ENCODE measurements at regions not wholly inside any gene's neighbourhood (a gene's known extent, or its start where the extent isn't known, plus 50 kb on each side); places are given as distances from the start of the nearest gene placed in this dataset.

DNA sequence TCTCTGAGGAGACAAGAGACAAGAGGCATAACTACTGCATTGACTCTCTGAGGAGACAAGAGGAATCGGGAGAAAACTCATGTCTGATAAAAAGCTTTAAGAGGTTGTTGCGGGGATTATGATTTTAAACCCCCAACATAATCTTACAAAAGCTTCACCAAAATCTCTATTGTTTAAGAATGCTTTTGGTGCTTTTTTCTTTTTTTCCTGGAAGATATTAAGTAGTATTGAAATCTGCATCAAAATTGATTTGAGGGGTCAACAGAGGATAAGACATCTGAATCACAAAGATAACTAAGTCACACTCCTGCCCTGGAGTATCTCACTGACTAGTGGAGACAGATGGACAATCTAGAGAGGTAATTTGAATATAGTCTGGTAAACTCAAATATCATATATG lies 115.6 kb upstream of the MROH9 start:
- H3K27me3 ChIP-seq, result no peaks in the 10 kb centered on the region
- no peaks in the 10 kb centered on the region for H3K4me1 ChIP-seq
- no peak overlapping the region for H3K4me3 ChIP-seq
- no peak for DNase-seq
- no peaks in the 10 kb centered on the region for H3K9me3 ChIP-seq
- TF ChIP-seq, protein P1, sequence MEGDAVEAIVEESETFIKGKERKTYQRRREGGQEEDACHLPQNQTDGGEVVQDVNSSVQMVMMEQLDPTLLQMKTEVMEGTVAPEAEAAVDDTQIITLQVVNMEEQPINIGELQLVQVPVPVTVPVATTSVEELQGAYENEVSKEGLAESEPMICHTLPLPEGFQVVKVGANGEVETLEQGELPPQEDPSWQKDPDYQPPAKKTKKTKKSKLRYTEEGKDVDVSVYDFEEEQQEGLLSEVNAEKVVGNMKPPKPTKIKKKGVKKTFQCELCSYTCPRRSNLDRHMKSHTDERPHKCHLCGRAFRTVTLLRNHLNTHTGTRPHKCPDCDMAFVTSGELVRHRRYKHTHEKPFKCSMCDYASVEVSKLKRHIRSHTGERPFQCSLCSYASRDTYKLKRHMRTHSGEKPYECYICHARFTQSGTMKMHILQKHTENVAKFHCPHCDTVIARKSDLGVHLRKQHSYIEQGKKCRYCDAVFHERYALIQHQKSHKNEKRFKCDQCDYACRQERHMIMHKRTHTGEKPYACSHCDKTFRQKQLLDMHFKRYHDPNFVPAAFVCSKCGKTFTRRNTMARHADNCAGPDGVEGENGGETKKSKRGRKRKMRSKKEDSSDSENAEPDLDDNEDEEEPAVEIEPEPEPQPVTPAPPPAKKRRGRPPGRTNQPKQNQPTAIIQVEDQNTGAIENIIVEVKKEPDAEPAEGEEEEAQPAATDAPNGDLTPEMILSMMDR (IDR thresholded peaks at IDR 0.05), result no peak
- H3K27ac ChIP-seq, result no peak overlapping the region
- H3K36me3 ChIP-seq, result no peaks in the 10 kb centered on the region

DNA sequence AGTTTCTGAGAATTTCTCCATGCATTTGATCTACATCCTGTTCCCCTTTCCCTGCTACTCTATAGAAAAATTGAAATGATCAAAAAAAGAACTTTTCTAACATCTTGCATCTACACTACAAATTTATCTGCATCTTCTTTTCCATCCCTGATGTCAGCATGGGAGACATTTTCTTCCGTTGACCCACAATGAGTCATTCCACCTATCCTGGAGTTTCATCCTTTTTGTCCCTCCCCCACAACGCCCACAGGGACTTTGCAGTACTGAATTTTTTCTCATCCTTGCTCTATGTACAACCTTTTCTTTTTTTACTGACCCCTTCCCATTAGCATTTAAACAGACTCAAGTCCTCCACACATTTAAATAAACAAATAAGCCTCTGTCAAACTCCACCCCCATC lies 112.2 kb upstream of the MROH9 start:
- no peaks in the 10 kb centered on the region for H3K9me3 ChIP-seq
- TF ChIP-seq, protein P1 (IDR thresholded peaks at IDR 0.05), result no peak
- TF ChIP-seq POLR2A (IDR thresholded peaks at IDR 0.05), result no peak
- H3K27me3 ChIP-seq, result no peaks in the 10 kb centered on the region
- no peak overlapping the region for H3K27ac ChIP-seq
- no peak overlapping the region for H3K4me3 ChIP-seq
- H3K4me1 ChIP-seq, result no peaks in the 10 kb centered on the region
- DNase-seq, result no peak
- no peaks in the 10 kb centered on the region for H3K36me3 ChIP-seq

DNA sequence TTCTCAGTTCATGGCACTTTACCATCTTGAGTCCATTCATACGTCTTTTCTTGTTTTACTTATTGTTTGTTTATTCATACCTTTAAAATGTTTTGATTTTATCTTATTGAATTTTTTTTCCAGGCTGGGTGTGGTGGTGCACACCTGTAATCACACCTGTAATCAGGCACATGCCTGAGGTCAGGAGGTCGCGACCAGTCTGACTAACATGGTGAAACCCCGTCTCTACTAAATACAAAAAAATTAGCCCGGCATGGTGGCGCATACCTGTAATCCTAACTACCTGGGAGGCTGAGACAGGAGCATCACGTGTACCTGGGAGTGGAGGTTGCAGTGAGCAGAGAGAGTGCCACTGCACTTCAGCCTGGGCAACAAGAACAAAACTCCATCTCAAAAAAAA lies 104.1 kb upstream of the MROH9 start:
- H3K27me3 ChIP-seq, result no peaks in the 10 kb centered on the region
- H3K27ac ChIP-seq, result no peak overlapping the region
- no peak for DNase-seq
- no peaks in the 10 kb centered on the region for H3K9me3 ChIP-seq
- no peak for TF ChIP-seq POLR2A (IDR thresholded peaks at IDR 0.05)
- TF ChIP-seq, protein P1 (IDR thresholded peaks at IDR 0.05), result no peak
- no peaks in the 10 kb centered on the region for H3K36me3 ChIP-seq
- no peak overlapping the region for H3K4me3 ChIP-seq
- H3K4me1 ChIP-seq, result no peaks in the 10 kb centered on the region

DNA sequence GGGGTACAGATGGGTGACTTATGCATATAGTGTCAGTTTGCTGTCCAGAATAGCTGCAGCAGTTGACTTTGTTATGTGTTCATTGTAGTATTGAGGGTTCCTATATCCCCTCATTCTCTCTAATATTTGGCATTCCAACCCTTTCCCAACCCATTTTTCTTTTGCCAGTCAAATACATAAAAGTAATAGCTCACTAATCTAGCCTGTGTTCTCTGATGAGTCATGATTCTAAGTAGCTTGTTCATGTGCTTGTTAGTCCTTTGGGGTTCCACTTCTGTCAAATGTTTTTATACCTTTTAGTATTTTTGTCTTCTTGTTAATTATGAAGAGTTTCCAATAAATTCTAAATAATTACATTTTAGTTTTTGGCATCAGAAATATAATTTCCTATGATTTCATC lies 99.2 kb upstream of the MROH9 start:
- no peaks in the 10 kb centered on the region for H3K4me1 ChIP-seq
- no peaks in the 10 kb centered on the region for H3K27me3 ChIP-seq
- no peaks in the 10 kb centered on the region for H3K9me3 ChIP-seq
- H3K4me3 ChIP-seq, result no peak overlapping the region
- TF ChIP-seq, protein P1 (IDR thresholded peaks at IDR 0.05), result no peak
- TF ChIP-seq POLR2A (IDR thresholded peaks at IDR 0.05), result no peak
- DNase-seq, result no peak
- H3K36me3 ChIP-seq, result no peaks in the 10 kb centered on the region
- H3K27ac ChIP-seq, result no peak overlapping the region

DNA sequence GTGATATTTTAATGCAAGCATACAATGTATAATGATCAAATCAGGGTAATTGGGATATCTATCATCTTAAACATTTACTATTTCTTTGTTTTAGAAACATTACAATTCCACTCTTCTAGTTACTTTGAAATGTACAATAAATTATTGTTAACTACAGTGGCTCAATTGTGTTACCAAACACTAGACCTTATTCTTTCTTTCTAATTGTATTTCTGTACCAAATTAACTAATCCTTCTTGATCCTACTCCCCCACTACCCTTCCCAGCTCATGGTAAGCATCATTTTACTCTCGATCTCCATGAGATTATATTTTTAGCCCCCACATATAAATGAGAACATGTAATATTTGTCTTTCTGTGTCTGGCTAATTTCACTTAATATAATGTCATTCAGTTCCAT lies 95.0 kb upstream of the MROH9 start:
- TF ChIP-seq POLR2A (IDR thresholded peaks at IDR 0.05), result no peak
- TF ChIP-seq, protein P1 (IDR thresholded peaks at IDR 0.05), result no peak
- no peaks in the 10 kb centered on the region for H3K4me1 ChIP-seq
- no peaks in the 10 kb centered on the region for H3K9me3 ChIP-seq
- H3K4me3 ChIP-seq, result no peak overlapping the region
- no peak overlapping the region for H3K27ac ChIP-seq
- DNase-seq, result no peak
- no peaks in the 10 kb centered on the region for H3K27me3 ChIP-seq
- no peaks in the 10 kb centered on the region for H3K36me3 ChIP-seq

DNA sequence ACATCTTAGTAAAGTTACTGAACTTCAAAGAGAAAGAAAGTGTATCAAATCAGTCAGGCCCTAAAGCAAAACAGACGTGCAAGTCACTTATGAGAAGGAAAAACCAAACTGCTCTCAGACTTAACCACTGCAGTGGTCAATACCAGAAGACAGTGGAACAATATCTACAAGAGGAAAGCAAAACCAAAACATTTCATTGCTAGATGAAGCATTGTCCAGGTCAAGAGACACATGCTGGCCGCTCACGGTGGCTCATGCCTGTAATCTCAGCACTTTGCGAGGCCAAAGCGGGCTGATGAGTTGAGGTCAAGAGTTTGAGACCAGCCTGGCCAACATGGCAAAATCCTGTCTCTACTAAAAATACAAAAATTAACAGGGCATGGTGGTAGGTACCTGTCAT lies 82.0 kb upstream of the MROH9 start:
- DNase-seq, result no peak

More for the DNA sequence above, 82.0 kb upstream of the MROH9 start:
- Histone ChIP-seq H3K4me1 (no peaks in the 10 kb centered on the region), H3K4me3 (no peak overlapping the region), H3K27ac (no peak overlapping the region), H3K36me3 (no peaks in the 10 kb centered on the region), H3K9me3 (no peaks in the 10 kb centered on the region), H3K27me3 (no peaks in the 10 kb centered on the region)
- TF ChIP-seq, protein P1 (IDR thresholded peaks at IDR 0.05), result no peak
- no peak for TF ChIP-seq POLR2A (IDR thresholded peaks at IDR 0.05)
